Activated CD8-positive, alpha-beta memory T cell treated with anti-CD3 and anti-CD28 coated beads, Interleukin-2, amount 10 ng/mL, durations not matched to agents 7 days and 5 days (primary cell): ENCODE measurements at regions not wholly inside any gene's neighbourhood (a gene's known extent, or its start where the extent isn't known, plus 50 kb on each side); places are given as distances from the start of the nearest gene placed in this dataset.

Experiments
- ATAC-seq: fragments of 150-1000 bp; cut with Tn5 transposase; one replicate; pipeline ENCODE4 v1.10.0; 2021; ENCODE audit warnings: moderate library complexity
- CTCF ChIA-PET: fragments of 350-600 bp; sonication (Branson Sonifier 250); formaldehyde crosslinking; loops from one replicate; lab custom pipeline; 2021; ENCODE audit warnings: antibody characterized with exemption; lab: Charles Lee
- DNase-seq: peaks from one replicate; pipeline ENCODE4 v3.0.0-alpha.2; 2020
- H3K27ac Mint-ChIP-seq: one replicate; pipeline ENCODE4 v1.8.0; 2021; ENCODE audit warnings: mild to moderate bottlenecking, mixed read lengths
- H3K27me3 Mint-ChIP-seq: one replicate; pipeline ENCODE4 v1.8.0; 2021; ENCODE audit warnings: mixed read lengths
- H3K36me3 Mint-ChIP-seq: one replicate; pipeline ENCODE4 v1.8.0; 2021; ENCODE audit warnings: mild to moderate bottlenecking, mixed read lengths
- H3K4me1 Mint-ChIP-seq: one replicate; pipeline ENCODE4 v1.8.0; 2021; ENCODE audit warnings: mixed read lengths
- H3K4me3 Mint-ChIP-seq: one replicate; pipeline ENCODE4 v1.8.0; 2021; ENCODE audit warnings: mild to moderate bottlenecking, moderate library complexity, mixed read lengths
- H3K9me3 Mint-ChIP-seq: one replicate; pipeline ENCODE4 v1.8.0; 2022; ENCODE audit warnings: low read depth, mixed read lengths

DNA sequence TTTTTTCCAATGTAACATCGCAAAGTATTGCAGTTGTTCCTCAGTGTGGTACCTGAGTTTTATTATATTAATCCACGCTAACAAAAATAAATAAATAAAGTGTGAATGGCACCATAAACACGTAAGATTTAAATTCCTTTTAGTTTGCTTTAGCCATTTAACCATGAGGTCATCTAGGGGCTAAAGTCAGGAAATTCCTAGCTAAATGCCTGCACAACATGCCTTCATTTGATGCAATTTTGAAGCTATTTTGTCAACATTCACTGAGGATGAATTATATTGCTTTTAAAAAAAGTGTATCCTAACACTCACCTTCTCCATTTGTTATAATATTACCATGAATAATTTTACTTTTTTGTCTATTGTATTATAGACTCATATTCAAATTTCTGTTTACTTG is 714.4 kb downstream of the GATA3 start:
- Mint-ChIP-seq H3K27ac (no peak overlapping the region), H3K4me3 (no peak overlapping the region), H3K4me1 (no peaks in the 10 kb centered on the region), H3K9me3 (no peaks in the 10 kb centered on the region), H3K27me3 (peaks cover 10% of the 10 kb centered on the region), H3K36me3 (no peaks in the 10 kb centered on the region)
- DNase-seq (no peak), ATAC-seq (no peak)
- CTCF ChIA-PET: no interaction called here

DNA sequence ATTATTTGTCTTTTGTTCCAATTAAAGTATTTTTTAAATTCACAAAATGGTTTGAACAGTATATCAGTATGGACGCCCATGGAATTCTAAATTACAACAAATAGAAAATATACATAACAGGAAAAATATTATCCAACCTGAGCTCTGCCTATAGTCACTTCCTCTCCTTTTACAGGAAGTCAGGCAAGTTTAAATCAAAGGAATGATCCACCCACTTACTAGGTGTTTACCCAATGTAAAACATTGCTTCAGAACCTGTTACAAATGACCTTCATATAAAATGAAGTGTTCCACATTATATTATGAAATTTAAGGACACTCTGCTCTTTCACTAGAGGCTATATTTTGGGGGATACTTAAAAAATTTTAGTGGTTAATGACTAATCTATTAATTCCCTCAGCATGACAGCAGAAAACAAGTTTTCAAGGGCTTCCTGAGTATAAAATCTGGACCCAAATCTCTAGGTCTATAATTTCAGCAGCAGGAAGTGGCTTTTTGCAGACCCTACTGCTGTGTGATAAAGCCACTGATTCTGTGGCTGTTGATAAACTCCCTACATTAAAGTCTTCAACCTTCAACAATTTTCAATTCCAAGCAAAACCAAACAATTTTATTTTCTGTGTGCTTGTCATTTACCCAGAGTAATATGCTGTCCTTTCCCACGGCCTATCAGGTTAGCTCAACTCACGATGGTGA is 722.6 kb downstream of the GATA3 start:
- Mint-ChIP-seq H3K27me3 (peaks cover 7% of the 10 kb centered on the region), H3K9me3 (no peaks in the 10 kb centered on the region), H3K4me1 (peaks cover 7% of the 10 kb centered on the region), H3K4me3 (no peak overlapping the region), H3K36me3 (no peaks in the 10 kb centered on the region), H3K27ac (peak overlapping the region; percentile 63)
- ATAC-seq (no peak), DNase-seq (no peak)
- CTCF ChIA-PET: no interaction called here

DNA sequence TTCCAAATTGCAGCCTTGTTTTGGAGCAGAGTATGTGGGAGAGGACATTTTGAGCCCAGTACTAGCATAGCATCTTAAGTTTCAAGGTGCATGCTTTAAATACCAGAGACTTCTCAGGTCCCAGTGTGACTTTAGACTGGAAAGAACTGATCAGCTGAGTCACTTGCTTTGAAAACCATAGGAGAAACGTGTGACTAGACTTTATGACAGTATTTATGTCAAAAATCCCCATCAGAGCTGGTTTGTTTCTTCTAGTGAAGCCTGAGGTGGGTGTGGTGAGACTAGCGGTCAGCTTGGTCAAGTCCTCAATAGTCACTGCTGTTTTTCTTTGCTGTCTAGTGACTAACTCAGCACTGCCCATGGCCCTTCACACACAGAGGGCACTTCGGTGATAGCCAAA is 724.2 kb downstream of the GATA3 start:
- H3K27me3 Mint-ChIP-seq: peaks cover 6% of the 10 kb centered on the region
- no peaks in the 10 kb centered on the region for H3K36me3 Mint-ChIP-seq
- no peak overlapping the region for H3K4me3 Mint-ChIP-seq
- DNase-seq: no peak
- peaks cover 7% of the 10 kb centered on the region for H3K4me1 Mint-ChIP-seq
- H3K9me3 Mint-ChIP-seq: no peaks in the 10 kb centered on the region
- no peak for ATAC-seq
- H3K27ac Mint-ChIP-seq: no peak overlapping the region
- CTCF ChIA-PET: interaction anchor here (0.5 kb wide), 1 partner anchor 39 kb away, joined by 4 read pairs; no protein-coding TSS in a partner anchor

DNA sequence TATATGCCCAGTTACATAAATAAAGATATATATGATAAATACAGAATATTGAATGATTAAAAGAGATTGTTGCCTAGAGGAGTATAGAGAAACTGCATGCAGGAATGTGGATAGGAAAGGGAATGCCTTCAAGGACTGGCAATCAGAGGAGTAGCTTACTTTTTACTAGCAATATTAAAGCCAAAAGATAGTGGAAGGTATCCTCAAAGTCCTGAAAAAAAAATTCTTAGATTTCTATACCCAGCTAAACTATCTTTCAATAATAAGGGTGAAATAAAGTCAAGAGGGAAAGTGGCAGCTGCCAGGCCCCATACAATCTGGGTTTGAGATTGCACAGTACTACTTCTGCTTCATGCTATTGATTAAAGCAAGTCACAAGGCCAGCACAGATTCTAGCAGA is 733.2 kb downstream of the GATA3 start:
- H3K4me1 Mint-ChIP-seq: no peaks in the 10 kb centered on the region
- no peaks in the 10 kb centered on the region for H3K36me3 Mint-ChIP-seq
- no peaks in the 10 kb centered on the region for H3K27me3 Mint-ChIP-seq
- peaks cover 12% of the 10 kb centered on the region for H3K9me3 Mint-ChIP-seq
- CTCF ChIA-PET: no interaction called here
- no peak for DNase-seq
- H3K27ac Mint-ChIP-seq: no peak overlapping the region
- no peak for ATAC-seq
- H3K4me3 Mint-ChIP-seq: no peak overlapping the region

DNA sequence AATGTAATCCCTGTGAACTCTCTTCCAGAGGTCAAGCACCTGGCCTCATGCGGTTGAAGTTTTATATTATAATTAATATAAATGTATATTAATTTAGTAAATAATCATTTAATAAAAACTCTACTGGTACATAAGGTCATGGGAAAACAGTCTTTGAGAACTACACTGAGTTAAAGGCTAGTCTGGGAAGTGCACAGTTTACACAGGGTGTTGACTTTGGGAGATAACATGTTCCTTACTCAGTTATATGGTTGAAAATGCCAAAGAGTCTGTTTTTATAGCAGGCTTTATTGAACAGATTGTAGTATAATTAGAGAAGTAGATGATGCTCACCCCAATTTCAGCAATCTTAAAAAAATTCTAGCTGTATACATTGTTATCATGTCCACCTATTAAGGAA is 735.9 kb downstream of the GATA3 start:
- ATAC-seq (no peak), DNase-seq (no peak)
- Mint-ChIP-seq H3K4me3 (no peak overlapping the region), H3K36me3 (peaks cover 1% of the 10 kb centered on the region), H3K9me3 (peaks cover 12% of the 10 kb centered on the region), H3K27me3 (no peaks in the 10 kb centered on the region), H3K27ac (no peak overlapping the region), H3K4me1 (no peaks in the 10 kb centered on the region)
- CTCF ChIA-PET: no interaction called here

DNA sequence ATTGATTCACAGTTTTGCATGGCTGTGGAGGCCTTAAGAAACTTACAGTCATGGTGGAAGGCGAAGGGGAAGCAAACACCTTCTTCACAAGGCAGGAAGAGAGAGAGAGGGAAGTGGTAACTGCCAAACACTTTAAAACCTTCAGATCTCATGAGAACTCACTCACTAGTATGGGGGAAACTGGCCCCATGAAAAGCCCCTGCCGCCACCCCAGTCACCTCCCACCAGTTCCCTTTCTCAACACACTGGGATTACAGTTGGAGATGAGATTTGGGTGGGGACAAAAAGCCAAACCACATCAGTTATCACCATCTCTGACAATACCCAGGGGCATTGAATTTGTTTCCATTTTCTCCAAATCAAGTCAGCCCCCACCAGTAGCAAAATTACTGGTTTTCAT is 740.4 kb downstream of the GATA3 start:
- no peak for ATAC-seq
- CTCF ChIA-PET: no interaction called here
- Mint-ChIP-seq H3K27me3 (no peaks in the 10 kb centered on the region), H3K36me3 (peaks cover 1% of the 10 kb centered on the region), H3K4me3 (no peak overlapping the region), H3K27ac (no peak overlapping the region), H3K9me3 (no peaks in the 10 kb centered on the region), H3K4me1 (no peaks in the 10 kb centered on the region)
- DNase-seq: no peak

DNA sequence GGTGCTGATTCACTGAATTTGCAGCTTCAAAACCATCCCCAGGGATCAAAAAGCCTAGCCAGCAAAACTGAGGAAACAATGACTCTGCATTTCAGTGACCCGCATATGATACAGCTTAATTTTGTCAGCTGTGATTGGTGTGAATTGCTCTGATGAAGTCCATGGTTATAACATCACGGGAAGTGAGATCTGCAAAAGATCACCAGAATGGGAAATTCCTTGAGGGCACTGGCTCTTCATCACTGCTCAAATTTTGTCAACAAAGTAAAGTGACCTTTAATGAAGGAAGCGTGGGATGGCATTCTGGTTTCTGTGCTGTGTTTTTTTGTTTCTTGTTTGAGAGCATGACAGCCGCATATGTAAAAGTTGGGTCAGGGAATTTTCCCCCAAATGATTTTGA is 745.9 kb downstream of the GATA3 start:
- peaks cover 10% of the 10 kb centered on the region for H3K27me3 Mint-ChIP-seq
- CTCF ChIA-PET: no interaction called here
- DNase-seq (no peak), ATAC-seq (no peak)
- H3K4me1 Mint-ChIP-seq: no peaks in the 10 kb centered on the region
- peaks cover 3% of the 10 kb centered on the region for H3K9me3 Mint-ChIP-seq
- peaks cover 1% of the 10 kb centered on the region for H3K36me3 Mint-ChIP-seq
- H3K4me3 Mint-ChIP-seq: no peak overlapping the region
- H3K27ac Mint-ChIP-seq: no peak overlapping the region

DNA sequence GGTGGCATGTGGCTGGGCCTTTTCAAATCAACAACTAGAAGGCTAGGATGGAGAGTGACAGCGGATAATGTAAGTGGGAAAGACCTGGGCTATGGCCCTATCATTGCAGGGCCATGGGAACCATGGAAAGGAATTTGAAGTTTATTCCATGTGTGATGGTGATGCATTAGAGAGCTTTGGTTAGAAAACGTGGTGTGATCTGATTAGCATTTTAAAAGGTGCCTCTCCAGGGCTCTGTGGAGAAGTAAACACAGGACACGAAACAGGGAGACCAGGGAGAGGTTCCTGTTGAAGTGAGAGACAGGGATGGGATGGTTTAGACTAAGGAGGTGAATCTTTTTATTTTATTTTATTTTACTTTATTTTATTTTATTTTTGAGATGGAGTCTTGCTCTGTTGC is 749.5 kb downstream of the GATA3 start:
- Mint-ChIP-seq H3K27ac (no peak overlapping the region), H3K4me1 (no peaks in the 10 kb centered on the region), H3K27me3 (peaks cover 10% of the 10 kb centered on the region), H3K36me3 (peaks cover 4% of the 10 kb centered on the region), H3K4me3 (no peak overlapping the region), H3K9me3 (peaks cover 8% of the 10 kb centered on the region)
- no peak for ATAC-seq
- CTCF ChIA-PET: no interaction called here
- no peak for DNase-seq

DNA sequence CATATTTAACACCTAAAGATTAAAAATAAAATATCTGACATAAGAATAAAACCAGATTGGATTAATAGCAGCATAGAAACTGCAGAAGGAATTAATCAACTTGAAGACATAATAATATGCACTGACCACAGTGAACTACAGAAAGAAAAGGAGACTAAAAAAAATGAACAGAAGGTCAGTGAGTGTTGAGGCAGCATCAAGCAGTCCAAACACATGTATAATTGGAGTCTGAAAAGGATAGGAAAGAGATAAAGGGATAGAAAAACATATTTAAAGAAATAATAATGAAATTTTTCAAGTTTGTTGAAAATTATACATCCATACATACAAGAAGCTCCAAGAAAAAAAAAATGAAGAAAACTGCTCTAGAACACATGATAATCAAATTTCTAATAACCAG is 756.2 kb downstream of the GATA3 start:
- no peaks in the 10 kb centered on the region for H3K27me3 Mint-ChIP-seq
- H3K9me3 Mint-ChIP-seq: peaks cover 2% of the 10 kb centered on the region
- no peak overlapping the region for H3K4me3 Mint-ChIP-seq
- H3K27ac Mint-ChIP-seq: no peak overlapping the region
- no peaks in the 10 kb centered on the region for H3K4me1 Mint-ChIP-seq
- peaks cover 2% of the 10 kb centered on the region for H3K36me3 Mint-ChIP-seq
- ATAC-seq (no peak), DNase-seq (no peak)
- CTCF ChIA-PET: no interaction called here

DNA sequence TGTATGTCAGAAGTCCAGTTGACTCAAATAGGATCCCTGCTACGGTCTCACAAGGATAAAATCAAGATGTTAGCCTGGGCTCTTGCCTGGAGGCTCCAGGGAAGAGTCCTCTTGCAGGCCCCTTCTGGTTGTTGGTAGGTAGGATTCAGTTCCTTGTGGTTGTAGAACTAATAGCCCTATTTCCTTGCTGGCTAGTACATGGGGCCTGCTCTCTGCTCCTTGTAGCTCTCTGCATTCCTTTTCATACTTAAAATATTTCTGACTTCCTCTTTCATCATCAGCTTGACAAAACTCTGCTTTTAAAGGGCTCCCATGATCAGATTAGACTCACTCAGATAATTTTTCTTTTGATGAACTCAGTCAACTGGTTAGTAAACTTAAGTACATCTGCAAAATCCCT is 756.7 kb downstream of the GATA3 start:
- H3K27me3 Mint-ChIP-seq: no peaks in the 10 kb centered on the region
- no peaks in the 10 kb centered on the region for H3K9me3 Mint-ChIP-seq
- no peak for ATAC-seq
- no peak for DNase-seq
- H3K4me1 Mint-ChIP-seq: no peaks in the 10 kb centered on the region
- H3K4me3 Mint-ChIP-seq: no peak overlapping the region
- CTCF ChIA-PET: no interaction called here
- no peak overlapping the region for H3K27ac Mint-ChIP-seq
- peaks cover 2% of the 10 kb centered on the region for H3K36me3 Mint-ChIP-seq

DNA sequence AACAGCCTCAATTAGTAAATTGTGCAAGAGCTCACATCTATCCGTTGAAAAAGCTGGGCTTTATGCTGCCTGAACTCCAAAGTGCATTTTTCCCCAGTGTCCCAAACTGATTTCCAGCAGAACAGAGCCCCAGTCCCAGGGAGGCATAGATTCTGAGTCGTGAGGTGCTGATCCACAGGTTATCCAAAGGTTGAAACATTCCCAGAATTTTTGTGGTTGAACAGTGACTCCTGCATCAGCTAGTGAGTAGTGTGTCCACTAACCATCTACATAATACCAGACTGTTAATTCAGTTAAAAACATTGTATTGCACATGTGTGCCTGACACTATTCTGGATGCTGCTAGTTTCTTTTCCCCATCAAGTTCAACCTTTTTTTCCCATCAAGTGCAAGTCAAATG is 761.5 kb downstream of the GATA3 start:
- H3K36me3 Mint-ChIP-seq: no peaks in the 10 kb centered on the region
- H3K9me3 Mint-ChIP-seq: no peaks in the 10 kb centered on the region
- ATAC-seq: no peak
- no peaks in the 10 kb centered on the region for H3K27me3 Mint-ChIP-seq
- no peak for DNase-seq
- CTCF ChIA-PET: no interaction called here
- H3K4me3 Mint-ChIP-seq: no peak overlapping the region
- H3K4me1 Mint-ChIP-seq: no peaks in the 10 kb centered on the region
- no peak overlapping the region for H3K27ac Mint-ChIP-seq

DNA sequence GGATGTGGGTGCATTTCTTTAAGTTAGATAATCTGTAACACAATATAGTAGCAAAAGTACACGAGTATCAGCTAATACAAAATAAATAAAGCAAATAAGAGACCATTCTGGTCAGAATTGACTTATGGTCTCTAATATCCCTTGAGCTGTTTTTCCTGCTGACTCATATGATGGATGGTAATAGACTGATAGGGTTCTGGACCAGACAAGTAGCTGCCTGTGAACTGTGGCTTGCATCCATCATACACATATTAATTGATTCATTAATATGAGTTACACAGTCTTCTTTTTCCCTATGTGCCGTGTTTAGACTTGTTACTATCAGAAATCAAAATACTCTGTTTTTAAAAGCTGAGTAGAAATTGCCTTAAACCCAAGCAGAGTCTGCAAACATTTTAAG is 762.8 kb downstream of the GATA3 start:
- ATAC-seq: no peak
- CTCF ChIA-PET: no interaction called here
- Mint-ChIP-seq H3K4me3 (no peak overlapping the region), H3K9me3 (no peaks in the 10 kb centered on the region), H3K27me3 (no peaks in the 10 kb centered on the region), H3K36me3 (no peaks in the 10 kb centered on the region), H3K27ac (no peak overlapping the region), H3K4me1 (no peaks in the 10 kb centered on the region)
- DNase-seq: no peak

DNA sequence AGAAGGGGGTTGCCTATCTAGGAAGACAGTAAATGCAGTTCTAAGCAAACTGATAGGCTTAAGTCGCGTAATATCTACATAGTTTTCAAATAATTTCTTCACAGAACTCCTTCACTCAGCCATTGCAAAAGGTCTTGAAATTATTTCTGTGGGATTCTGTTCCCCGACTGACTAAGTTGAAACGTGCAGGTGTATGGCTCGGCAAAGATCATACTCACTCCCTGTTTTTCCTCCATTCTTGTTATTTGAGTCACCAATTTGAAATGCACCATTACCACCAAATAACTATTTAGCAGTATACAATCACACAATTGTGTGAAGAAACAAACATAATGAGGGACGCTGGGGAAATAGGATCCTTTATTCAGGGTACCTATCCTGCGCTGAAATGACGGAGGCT is 771.1 kb downstream of the GATA3 start:
- DNase-seq: no peak
- no peaks in the 10 kb centered on the region for H3K9me3 Mint-ChIP-seq
- no peaks in the 10 kb centered on the region for H3K4me1 Mint-ChIP-seq
- peaks cover 7% of the 10 kb centered on the region for H3K27me3 Mint-ChIP-seq
- H3K4me3 Mint-ChIP-seq: no peak overlapping the region
- CTCF ChIA-PET: interaction anchor here (1.2 kb wide), 1 partner anchor 17 kb away, joined by 3 read pairs; no protein-coding TSS in a partner anchor
- H3K36me3 Mint-ChIP-seq: no peaks in the 10 kb centered on the region
- no peak overlapping the region for H3K27ac Mint-ChIP-seq
- no peak for ATAC-seq

DNA sequence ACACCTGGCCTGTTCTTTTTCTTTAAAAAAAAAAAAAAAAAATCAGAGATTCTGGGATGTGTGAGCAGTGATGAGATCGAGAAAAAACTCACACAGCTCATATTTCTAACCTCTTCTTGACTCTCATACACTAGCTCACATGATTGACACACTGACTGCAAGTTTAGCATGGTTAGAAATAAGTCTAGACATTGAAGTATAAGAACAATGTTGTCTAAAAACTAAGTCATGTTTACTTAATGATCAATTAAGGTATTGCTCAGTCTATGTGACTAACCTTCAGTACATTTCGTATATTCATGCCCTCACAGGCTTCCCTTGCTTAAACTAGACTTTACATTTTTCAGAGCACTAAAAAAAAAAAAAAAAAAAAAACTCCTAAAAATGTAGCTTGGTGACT is 775.1 kb downstream of the GATA3 start:
- H3K9me3 Mint-ChIP-seq: no peaks in the 10 kb centered on the region
- ATAC-seq: no peak
- H3K4me1 Mint-ChIP-seq: no peaks in the 10 kb centered on the region
- DNase-seq: no peak
- H3K36me3 Mint-ChIP-seq: no peaks in the 10 kb centered on the region
- CTCF ChIA-PET: no interaction called here
- H3K27me3 Mint-ChIP-seq: peaks cover 4% of the 10 kb centered on the region
- H3K27ac Mint-ChIP-seq: no peak overlapping the region
- no peak overlapping the region for H3K4me3 Mint-ChIP-seq

DNA sequence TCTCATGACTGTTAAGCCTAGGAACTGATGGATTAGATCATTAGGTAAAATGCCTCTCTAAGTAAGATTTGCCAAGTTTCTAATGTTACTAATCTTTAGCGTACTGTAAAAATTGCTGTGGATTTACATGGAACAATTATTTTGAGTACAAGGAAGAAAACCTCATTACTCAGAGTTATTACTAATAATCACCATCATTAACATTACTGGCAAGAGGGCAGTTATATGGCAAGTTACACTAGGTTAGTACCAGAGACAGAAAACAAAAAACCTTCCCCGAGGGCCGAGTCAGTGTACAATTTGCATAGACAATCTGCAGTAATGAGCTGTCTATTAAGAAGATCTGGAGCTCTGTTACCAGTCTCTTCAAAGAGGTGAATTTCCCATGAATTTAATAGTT is 775.6 kb downstream of the GATA3 start:
- H3K4me1 Mint-ChIP-seq: no peaks in the 10 kb centered on the region
- DNase-seq (no peak), ATAC-seq (no peak)
- no peak overlapping the region for H3K4me3 Mint-ChIP-seq
- H3K27ac Mint-ChIP-seq: no peak overlapping the region
- peaks cover 4% of the 10 kb centered on the region for H3K27me3 Mint-ChIP-seq
- no peaks in the 10 kb centered on the region for H3K36me3 Mint-ChIP-seq
- H3K9me3 Mint-ChIP-seq: no peaks in the 10 kb centered on the region
- CTCF ChIA-PET: no interaction called here
